Glutamatergic neuron (in vitro differentiated cells): ENCODE measurements at regions not wholly inside any gene's neighbourhood (a gene's known extent, or its start where the extent isn't known, plus 50 kb on each side); places are given as distances from the start of the nearest gene placed in this dataset.

Source experiments
- DNase-seq: peaks from one replicate; pipeline ENCODE4 v3.0.0; 2022
- H3K27ac Mint-ChIP-seq: one replicate; pipeline ENCODE4 v1.8.0; 2020; ENCODE audit warnings: mild to moderate bottlenecking, mixed read lengths, inconsistent platforms; ENCODE audit not compliant: unreplicated experiment
- H3K27me3 Mint-ChIP-seq: one replicate; pipeline ENCODE4 v1.8.0; 2020; ENCODE audit warnings: mild to moderate bottlenecking, moderate library complexity, mixed read lengths, inconsistent platforms; ENCODE audit not compliant: unreplicated experiment
- H3K36me3 Mint-ChIP-seq: one replicate; pipeline ENCODE4 v1.8.0; 2020; ENCODE audit warnings: mild to moderate bottlenecking, mixed read lengths, inconsistent platforms; ENCODE audit not compliant: unreplicated experiment
- H3K4me1 Mint-ChIP-seq: one replicate; pipeline ENCODE4 v1.8.0; 2020; ENCODE audit warnings: mild to moderate bottlenecking, low read depth, mixed read lengths, inconsistent platforms; ENCODE audit not compliant: unreplicated experiment
- H3K4me3 Mint-ChIP-seq: one replicate; pipeline ENCODE4 v1.8.0; 2020; ENCODE audit warnings: mild to moderate bottlenecking, mixed read lengths, inconsistent platforms; ENCODE audit not compliant: unreplicated experiment
- H3K9me3 Mint-ChIP-seq: one replicate; pipeline ENCODE4 v1.8.0; 2020; ENCODE audit warnings: mild to moderate bottlenecking, moderate library complexity, mixed read lengths, inconsistent platforms; ENCODE audit not compliant: unreplicated experiment
- TF ChIP-seq, protein P1 (sequence below): fragments of 200-600 bp; sonication (generic); IDR thresholded peaks from one replicate; pipeline ENCODE4 v1.5.0; 2021; ENCODE audit not compliant: partially characterized antibody, unreplicated experiment

DNA sequence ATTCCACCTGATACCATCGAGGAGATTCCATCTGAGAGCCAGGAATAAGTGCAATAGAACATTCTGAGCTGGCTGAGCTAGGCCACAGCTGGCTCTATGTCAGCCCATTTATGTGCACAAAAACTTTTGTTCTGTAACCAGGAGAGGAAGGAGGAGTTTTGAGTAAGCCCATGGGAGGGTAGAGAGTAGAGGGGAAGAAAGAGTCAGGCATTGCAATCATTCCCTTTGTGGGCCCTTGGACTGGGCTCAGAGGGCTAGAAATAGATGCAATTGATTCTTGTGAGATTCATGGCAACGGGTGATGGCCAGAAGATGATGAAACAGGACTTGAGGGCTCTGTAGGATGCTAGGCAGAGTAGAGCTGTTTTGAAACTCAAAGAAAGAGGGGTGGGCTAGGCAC lies 104.6 kb upstream of the KIF5B start:
- DNase-seq, result no peak
- Mint-ChIP-seq H3K36me3 (no peaks in the 10 kb centered on the region), H3K9me3 (peaks cover 7% of the 10 kb centered on the region), H3K4me3 (no peak overlapping the region), H3K4me1 (no peaks in the 10 kb centered on the region), H3K27me3 (peaks cover 4% of the 10 kb centered on the region), H3K27ac (no peak overlapping the region)
- TF ChIP-seq, protein P1, sequence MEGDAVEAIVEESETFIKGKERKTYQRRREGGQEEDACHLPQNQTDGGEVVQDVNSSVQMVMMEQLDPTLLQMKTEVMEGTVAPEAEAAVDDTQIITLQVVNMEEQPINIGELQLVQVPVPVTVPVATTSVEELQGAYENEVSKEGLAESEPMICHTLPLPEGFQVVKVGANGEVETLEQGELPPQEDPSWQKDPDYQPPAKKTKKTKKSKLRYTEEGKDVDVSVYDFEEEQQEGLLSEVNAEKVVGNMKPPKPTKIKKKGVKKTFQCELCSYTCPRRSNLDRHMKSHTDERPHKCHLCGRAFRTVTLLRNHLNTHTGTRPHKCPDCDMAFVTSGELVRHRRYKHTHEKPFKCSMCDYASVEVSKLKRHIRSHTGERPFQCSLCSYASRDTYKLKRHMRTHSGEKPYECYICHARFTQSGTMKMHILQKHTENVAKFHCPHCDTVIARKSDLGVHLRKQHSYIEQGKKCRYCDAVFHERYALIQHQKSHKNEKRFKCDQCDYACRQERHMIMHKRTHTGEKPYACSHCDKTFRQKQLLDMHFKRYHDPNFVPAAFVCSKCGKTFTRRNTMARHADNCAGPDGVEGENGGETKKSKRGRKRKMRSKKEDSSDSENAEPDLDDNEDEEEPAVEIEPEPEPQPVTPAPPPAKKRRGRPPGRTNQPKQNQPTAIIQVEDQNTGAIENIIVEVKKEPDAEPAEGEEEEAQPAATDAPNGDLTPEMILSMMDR, result no peak

DNA sequence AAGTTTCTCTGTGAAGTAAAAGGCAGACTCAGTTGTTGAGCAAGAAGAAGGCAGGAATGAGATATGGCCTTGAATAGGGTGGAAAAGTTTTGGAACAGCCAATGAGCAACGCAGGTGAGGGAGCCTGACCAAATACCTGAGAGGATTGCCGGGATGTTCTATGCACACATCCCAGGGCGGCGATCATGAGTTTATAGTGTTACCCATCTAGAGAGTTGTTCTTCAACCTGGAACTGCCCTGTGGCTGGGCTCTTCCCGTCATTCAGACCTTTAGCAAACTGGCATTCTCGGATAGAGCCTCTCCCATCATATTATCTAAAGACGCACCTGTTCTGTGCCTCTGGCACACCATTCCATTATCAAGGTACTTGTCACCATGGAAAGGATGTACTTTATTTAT lies 103.0 kb upstream of the KIF5B start:
- Mint-ChIP-seq H3K27ac (no peak overlapping the region), H3K4me1 (no peaks in the 10 kb centered on the region), H3K36me3 (peaks cover 4% of the 10 kb centered on the region), H3K9me3 (peaks cover 5% of the 10 kb centered on the region), H3K4me3 (no peak overlapping the region), H3K27me3 (peaks cover 1% of the 10 kb centered on the region)
- no peak for DNase-seq
- TF ChIP-seq, protein P1, result no peak

DNA sequence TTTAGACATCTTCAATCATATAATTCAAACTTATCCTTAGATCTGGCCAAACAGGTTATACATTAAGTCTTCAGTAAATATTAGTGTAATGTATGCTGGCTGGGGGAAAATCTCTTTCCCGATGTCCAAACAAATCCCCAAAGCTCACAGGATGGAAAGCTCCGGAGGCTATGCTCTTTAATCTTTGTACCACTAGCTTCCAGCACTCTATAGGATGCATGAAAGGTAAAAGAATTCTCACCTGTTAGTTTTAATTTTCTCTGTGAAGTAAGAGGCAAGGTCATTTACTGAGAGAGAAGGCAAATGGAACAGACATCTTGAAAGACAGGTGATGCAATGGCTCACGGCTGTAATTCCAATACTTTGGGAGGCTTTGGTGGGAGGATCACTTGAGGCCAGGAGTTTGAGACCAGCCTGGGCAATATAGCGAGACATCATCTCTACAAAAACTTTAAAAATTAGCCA lies 99.8 kb upstream of the KIF5B start:
- Mint-ChIP-seq H3K27ac (no peak overlapping the region), H3K4me3 (no peak overlapping the region)

DNA sequence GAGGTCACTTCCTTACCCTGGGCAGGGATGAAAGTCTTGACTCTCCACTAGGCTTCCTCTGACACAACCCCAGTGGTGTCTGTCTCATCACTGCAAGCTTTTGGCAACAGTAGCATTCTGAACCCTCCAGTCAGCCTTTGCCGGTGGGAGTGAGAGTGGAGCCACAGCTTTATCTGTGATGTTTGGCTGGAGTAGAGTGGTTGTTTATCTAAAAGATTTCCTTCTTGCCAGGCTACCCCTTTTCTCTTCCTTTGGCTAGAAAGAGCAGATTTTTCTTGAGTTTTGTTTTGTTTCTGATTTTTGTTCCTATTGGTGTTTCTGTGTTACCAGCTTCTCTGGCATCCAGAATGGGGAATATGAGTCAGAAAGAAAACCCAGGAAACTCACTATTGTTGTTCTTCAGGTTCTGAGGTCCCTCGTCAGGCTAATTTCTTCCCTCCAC lies 98.9 kb upstream of the KIF5B start:
- peaks cover 4% of the 10 kb centered on the region for H3K36me3 Mint-ChIP-seq
- peaks cover 4% of the 10 kb centered on the region for H3K9me3 Mint-ChIP-seq
- H3K27me3 Mint-ChIP-seq, result peaks cover 5% of the 10 kb centered on the region
- no peak for DNase-seq
- TF ChIP-seq, protein P1, result no peak
- no peak overlapping the region for H3K27ac Mint-ChIP-seq
- no peaks in the 10 kb centered on the region for H3K4me1 Mint-ChIP-seq
- H3K4me3 Mint-ChIP-seq, result no peak overlapping the region

More for the DNA sequence above, 99.8 kb upstream of the KIF5B start:
- DNase-seq, result no peak
- TF ChIP-seq, protein P1, result no peak
- Mint-ChIP-seq H3K4me1 (no peaks in the 10 kb centered on the region), H3K9me3 (peaks cover 7% of the 10 kb centered on the region), H3K27me3 (peaks cover 5% of the 10 kb centered on the region), H3K36me3 (peaks cover 4% of the 10 kb centered on the region)

DNA sequence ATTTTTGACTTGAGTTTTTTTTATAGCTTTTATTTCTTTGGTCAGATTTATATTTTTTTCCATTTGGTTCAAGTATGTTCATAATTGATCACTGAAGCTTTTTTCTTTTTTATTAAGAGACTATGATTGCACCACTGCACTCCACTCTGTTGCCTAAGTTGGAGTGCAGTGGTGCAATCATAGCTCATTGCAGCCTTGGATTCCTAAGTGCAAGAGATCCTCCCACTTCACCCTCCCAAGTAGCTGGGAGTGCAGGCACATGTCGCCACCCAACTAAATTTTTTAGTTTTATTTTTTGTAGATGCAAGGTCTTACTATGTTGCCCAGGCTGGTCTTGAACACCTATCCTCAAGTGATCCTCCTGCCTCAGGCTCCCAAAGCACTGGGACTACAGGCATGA lies 97.7 kb upstream of the KIF5B start:
- peaks cover 5% of the 10 kb centered on the region for H3K27me3 Mint-ChIP-seq
- H3K27ac Mint-ChIP-seq, result no peak overlapping the region
- no peak for DNase-seq
- H3K4me1 Mint-ChIP-seq, result no peaks in the 10 kb centered on the region
- peaks cover 4% of the 10 kb centered on the region for H3K9me3 Mint-ChIP-seq
- TF ChIP-seq, protein P1, result no peak
- H3K4me3 Mint-ChIP-seq, result no peak overlapping the region
- peaks cover 4% of the 10 kb centered on the region for H3K36me3 Mint-ChIP-seq
